Ovary (tissue), 3 donors: ENCODE measurements at regions not wholly inside any gene's neighbourhood (a gene's known extent, or its start where the extent isn't known, plus 50 kb on each side); places are given as distances from the start of the nearest gene placed in this dataset.
"Not testable (repeated sequence)": the region's sequence is repeated elsewhere in the genome, so short reads cannot be mapped to it uniquely, and the experiment has no call there.

Experiments used
- CTCF ChIP-seq, 3 donors: fragments of 450-650 bp in 2 of 3; fragments of 200-600 bp in 1 of 3; IDR thresholded peaks; one replicate each; pipeline versions ENCODE4 v1.5.1 to v1.8.0; 2016 to 2022; ENCODE audit warnings: antibody characterized with exemption in 3 of 3, mild to moderate bottlenecking in 1 of 3
- EP300 ChIP-seq: sonication (generic); formaldehyde crosslinking; IDR thresholded peaks from one replicate; pipeline ENCODE4 v1.6.1; 2017; ENCODE audit warnings: antibody characterized with exemption
- POLR2A ChIP-seq: fragments of 450-650 bp; IDR thresholded peaks from one replicate; pipeline ENCODE4 v1.6.1; 2017; ENCODE audit warnings: antibody characterized with exemption, mild to moderate bottlenecking, moderate library complexity
- donor health status: DM: no; HTN: no; CAD: no.

DNA sequence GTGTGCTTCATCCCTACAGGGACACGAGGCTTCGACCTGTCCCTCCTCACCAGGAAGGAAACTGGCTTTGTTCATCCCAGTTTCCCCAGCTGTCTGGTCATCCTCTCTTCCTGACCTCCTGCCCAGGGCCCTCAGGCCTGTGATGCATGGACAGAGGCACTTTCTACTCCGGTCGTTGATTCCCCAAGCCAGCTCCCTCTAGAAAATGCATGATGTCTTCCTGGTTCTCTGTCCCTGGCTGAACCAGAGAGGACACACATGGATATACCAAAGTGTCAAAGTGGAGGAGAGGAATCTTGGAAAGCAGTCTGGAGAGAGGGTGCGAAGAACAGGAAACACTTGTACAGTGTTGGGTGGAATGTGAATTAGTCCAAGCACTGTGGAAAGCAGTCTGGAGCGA is 501.4 kb downstream of the TMEM121 start:
- not testable (repeated sequence) for TF ChIP-seq CTCF (IDR thresholded peaks at IDR 0.05); POLR2A; EP300
